IMR-90 (cell line): ENCODE measurements at regions not wholly inside any gene's neighbourhood (a gene's known extent, or its start where the extent isn't known, plus 50 kb on each side); places are given as distances from the start of the nearest gene placed in this dataset.

Experiments used
- ATAC-seq: fragments of 200-7000 bp; cut with Tn5 transposase; 2 replicates; pipeline ENCODE4 v1.9.1; 2020; ENCODE audit warnings: low read depth, mild to moderate bottlenecking, moderate library complexity
- BruUV-seq: library from RNA; stranded (reverse); fragments of 400-500 nt; replicated peaks from 2 replicates; lab custom pipeline; 2021; lab: Mats Ljungman, UMichigan
- CTCF ChIA-PET: fragments of 300-600 bp; formaldehyde crosslinking; extraction: SDS; loops from one replicate; lab custom pipeline; 2021; ENCODE audit warnings: antibody characterized with exemption; lab: Yijun Ruan, JAX
- POLR2A ChIA-PET: fragments of 300-600 bp; sonication (Branson Sonifier 250); formaldehyde crosslinking; loops from one replicate; lab custom pipeline; 2022; ENCODE audit warnings: antibody characterized with exemption; ENCODE audit not compliant: unreplicated experiment; lab: Charles Lee
- DNase-seq: peaks from one replicate; pipeline ENCODE4 v3.0.0; 2013
- H2AFZ ChIP-seq: replicated peaks from 2 replicates; pipeline ENCODE3; 2013; ENCODE audit warnings: low read length, mild to moderate bottlenecking; ENCODE audit not compliant: poor library complexity
- H2AK5ac ChIP-seq: 2 replicates; pipeline ENCODE4 v1.6.1; 2013; ENCODE audit warnings: low read depth, low read length, inconsistent platforms
- H2AK9ac ChIP-seq: replicated peaks from 2 replicates; pipeline ENCODE3; 2013; ENCODE audit warnings: mild to moderate bottlenecking, low read depth, low read length, moderate library complexity; ENCODE audit not compliant: poor library complexity
- H2BK120ac ChIP-seq: 2 replicates; pipeline ENCODE4 v1.6.1; 2013; ENCODE audit warnings: low read depth, low read length, inconsistent platforms
- H2BK15ac ChIP-seq: 3 replicates; pipeline ENCODE4 v1.6.1; 2013; ENCODE audit warnings: low read depth, low read length, inconsistent platforms
- H2BK20ac ChIP-seq: 2 replicates; pipeline ENCODE4 v1.6.1; 2013; ENCODE audit warnings: low read depth, mild to moderate bottlenecking, inconsistent platforms, low read length, moderate library complexity
- H2BK5ac ChIP-seq: 2 replicates; pipeline ENCODE4 v1.6.1; 2013; ENCODE audit warnings: mild to moderate bottlenecking, low read depth, low read length, inconsistent platforms; ENCODE audit not compliant: poor library complexity, severe bottlenecking
- H3K14ac ChIP-seq: replicated peaks from 2 replicates; pipeline ENCODE4 v1.6.1; 2013; ENCODE audit warnings: low read depth, low read length, inconsistent platforms
- H3K18ac ChIP-seq: 2 replicates; pipeline ENCODE4 v1.6.1; 2013; ENCODE audit warnings: low read depth, low read length, control low read depth
- H3K23ac ChIP-seq: 2 replicates; pipeline ENCODE4 v1.6.1; 2013; ENCODE audit warnings: low read depth, low read length, inconsistent platforms
- H3K27ac ChIP-seq: 2 replicates; pipeline ENCODE4 v1.5.1; 2013; ENCODE audit warnings: mild to moderate bottlenecking, control low read depth, low read length; ENCODE audit not compliant: insufficient read depth
- H3K27me3 ChIP-seq: 2 replicates; pipeline ENCODE4 v1.6.1; 2013; ENCODE audit warnings: low read length; ENCODE audit not compliant: control insufficient read depth, insufficient read depth
- H3K36me3 ChIP-seq: 2 replicates; pipeline ENCODE4 v1.6.1; 2013; ENCODE audit warnings: low read length, mixed read lengths; ENCODE audit not compliant: control insufficient read depth, insufficient read depth
- H3K4ac ChIP-seq: 2 replicates; pipeline ENCODE4 v1.6.1; 2013; ENCODE audit warnings: low read depth, low read length, inconsistent platforms
- H3K4me1 ChIP-seq: 2 replicates; pipeline ENCODE4 v1.6.1; 2013; ENCODE audit warnings: low read length, mixed read lengths; ENCODE audit not compliant: control insufficient read depth, insufficient read depth
- H3K4me2 ChIP-seq: 2 replicates; pipeline ENCODE4 v1.6.1; 2013; ENCODE audit warnings: low read depth, mild to moderate bottlenecking, control low read depth, low read length, moderate library complexity
- H3K4me3 ChIP-seq: 2 replicates; pipeline ENCODE4 v1.5.1; 2013; ENCODE audit warnings: low read depth, mild to moderate bottlenecking, control low read depth, low read length, moderate library complexity; ENCODE audit not compliant: insufficient read depth
- H3K56ac ChIP-seq: 2 replicates; pipeline ENCODE4 v1.6.1; 2013; ENCODE audit warnings: low read length, inconsistent platforms; ENCODE audit not compliant: insufficient read depth; ENCODE audit errors: extremely low read depth
- H3K79me1 ChIP-seq, 2 experiments: 2 replicates each; pipeline ENCODE4 v1.6.1; 2013; ENCODE audit warnings: low read length in 2 of 2, inconsistent platforms in 1 of 2, low read depth in 1 of 2
- H3K9ac ChIP-seq: 2 replicates; pipeline ENCODE4 v1.6.1; 2013; ENCODE audit warnings: low read depth, low read length, control low read depth
- H3K9me1 ChIP-seq: 2 replicates; pipeline ENCODE4 v1.6.1; 2013; ENCODE audit warnings: low read length, inconsistent platforms; ENCODE audit not compliant: insufficient read depth
- H3K9me3 ChIP-seq: 2 replicates; pipeline ENCODE4 v1.6.1; 2013; ENCODE audit warnings: low read length; ENCODE audit not compliant: control insufficient read depth, insufficient read depth
- H4K20me1 ChIP-seq: 2 replicates; pipeline ENCODE4 v1.6.1; 2013; ENCODE audit warnings: low read length, inconsistent platforms; ENCODE audit not compliant: insufficient read depth
- H4K5ac ChIP-seq: 2 replicates; pipeline ENCODE4 v1.6.1; 2013; ENCODE audit warnings: mild to moderate bottlenecking, low read depth, low read length, control low read depth
- H4K8ac ChIP-seq, 2 experiments: 2 replicates each; pipeline ENCODE4 v1.6.1; 2013; ENCODE audit warnings: low read depth in 2 of 2, low read length in 2 of 2, control low read depth in 1 of 2, inconsistent platforms in 1 of 2
- H4K91ac ChIP-seq: 2 replicates; pipeline ENCODE4 v1.6.1; 2013; ENCODE audit warnings: low read depth, low read length, inconsistent platforms; ENCODE audit not compliant: insufficient read depth
- RFX5 ChIP-seq: IDR thresholded peaks from 2 replicates; pipeline ENCODE4 v1.8.0; 2012; ENCODE audit warnings: low read depth, mild to moderate bottlenecking, low read length, moderate library complexity
- WGBS, 2 experiments: methylation state at CpG; one replicate each; pipeline versions ENCODE4 v1.1.5 to v1.1.7; 2013; ENCODE audit warnings: missing lambda C conversion rate in 2 of 2; ENCODE audit not compliant: insufficient read length in 1 of 2; ENCODE audit errors: extremely low coverage in 2 of 2; 5-methylcytosine and 5-hydroxymethylcytosine counted together
- dilution Hi-C: fragments of 300-500 bp; cut with HindIII; formaldehyde crosslinking; loops from one replicate; pipeline ENCODE4 v1.14.3; 2018; ENCODE audit warnings: low sequenced_read_pairs; ENCODE audit not compliant: unreplicated experiment
- in situ Hi-C: fragments of 300-500 bp; cut with MboI; formaldehyde crosslinking; loops from 3 replicates; pipeline ENCODE4 v1.14.3; 2019; ENCODE audit warnings: low sequenced_read_pairs, inconsistent platforms, mixed read lengths
- intact Hi-C: fragments of 100-400 bp; cut with micrococcal nuclease; formaldehyde crosslinking; loops from 2 replicates; pipeline ENCODE4 v1.10.0; 2022

DNA sequence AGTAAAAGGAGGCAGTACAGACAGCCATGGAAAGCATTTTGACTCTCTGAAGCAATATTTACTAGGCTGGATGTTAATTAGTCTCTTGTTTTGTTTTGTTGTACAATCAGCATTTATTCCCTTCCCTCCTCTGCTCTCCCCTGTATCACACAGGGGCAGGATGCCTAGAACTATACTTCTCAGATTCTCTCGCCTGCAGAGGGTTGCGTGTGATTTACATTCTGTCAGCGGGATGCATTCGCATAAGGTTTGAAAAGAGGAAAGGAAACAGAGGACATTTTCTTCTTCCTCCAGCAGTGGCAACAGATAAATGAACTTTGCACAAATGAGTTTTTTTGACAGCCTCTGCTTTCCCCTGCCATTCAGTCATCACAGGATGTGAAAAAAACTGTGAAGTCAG, 188.3 kb downstream of the RSL24D1 start:
- no peak overlapping the region for H2AK9ac ChIP-seq
- no TSS peak for BruUV-seq
- ATAC-seq (no peak), DNase-seq (no peak)
- ChIA-PET POLR2A (no interaction called here), CTCF (no interaction called here)
- no peak overlapping the region for H2BK20ac ChIP-seq
- no peak overlapping the region for H2AFZ ChIP-seq
- H3K14ac ChIP-seq: no peak overlapping the region
- no peak overlapping the region for H3K27ac ChIP-seq
- no CpG with 5 or more reads among the region's 4 CpGs for WGBS, 2 experiments
- no peak overlapping the region for H2AK5ac ChIP-seq
- H3K4me2 ChIP-seq: no peak overlapping the region
- H3K4me1 ChIP-seq: no peaks in the 10 kb centered on the region
- H3K9me1 ChIP-seq: no peaks in the 10 kb centered on the region
- no peaks in the 10 kb centered on the region for H4K20me1 ChIP-seq
- no peaks in the 10 kb centered on the region for H3K79me1 ChIP-seq
- H3K9me3 ChIP-seq: peaks cover 9% of the 10 kb centered on the region
- no peaks in the 10 kb centered on the region for H3K27me3 ChIP-seq
- H3K56ac ChIP-seq: no peak overlapping the region
- no peak overlapping the region for H2BK120ac ChIP-seq
- no peak overlapping the region for H3K23ac ChIP-seq
- in situ Hi-C loops: no loop called here
- H4K5ac ChIP-seq: no peak overlapping the region
- intact Hi-C loops: no loop called here
- H3K4me3 ChIP-seq: no peak overlapping the region
- no peak overlapping the region for H3K4ac ChIP-seq
- no peak overlapping the region for H2BK15ac ChIP-seq
- no peak overlapping the region for H3K9ac ChIP-seq
- no peak overlapping the region for H4K91ac ChIP-seq
- H2BK5ac ChIP-seq: no peak overlapping the region
- H3K36me3 ChIP-seq: no peaks in the 10 kb centered on the region
- dilution Hi-C loops: no loop called here
- H4K8ac ChIP-seq: no peak overlapping the region
- no peak for TF ChIP-seq RFX5
- H3K18ac ChIP-seq: no peak overlapping the region
